ENCODE measurements at regions not wholly inside any gene's neighbourhood (a gene's known extent, or its start where the extent isn't known, plus 50 kb on each side); places are given as distances from the start of the nearest gene placed in this dataset.

DNA sequence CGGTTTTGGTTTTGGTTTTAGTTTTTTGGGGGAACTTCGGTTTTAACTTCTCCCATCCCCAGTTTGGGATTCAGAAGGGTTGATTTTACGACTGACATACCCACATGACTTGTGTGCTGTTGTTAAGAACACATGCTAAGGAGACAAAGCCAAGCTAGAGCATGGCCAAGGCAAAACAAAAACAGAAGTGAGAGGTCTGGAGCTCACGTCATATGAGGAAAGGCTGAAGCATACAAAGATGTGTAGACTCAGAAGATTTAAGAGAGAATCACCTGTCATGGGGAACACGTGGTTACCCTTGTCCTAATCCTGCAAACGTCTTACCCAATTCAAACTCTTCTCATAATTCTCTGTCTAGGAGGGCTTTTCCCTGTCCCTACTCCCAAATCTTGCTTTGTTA, 465.0 kb downstream of the FAM181B start:
- no peak overlapping the region for H3K56ac ChIP-seq (ENCODE audit: extremely low read depth, insufficient read depth, low read length)
- no peak overlapping the region for H2AK9ac ChIP-seq (replicated peaks; ENCODE audit: low read depth, low read length, poor library complexity)
- H3K9me3 ChIP-seq (ENCODE audit: control insufficient read depth, insufficient read depth, low read length): no peaks in the 10 kb centered on the region
- no peaks in the 10 kb centered on the region for H3K9me1 ChIP-seq (ENCODE audit: insufficient read depth, low read length)
- no peak overlapping the region for H2AFZ ChIP-seq (replicated peaks; ENCODE audit: low read length, poor library complexity)
- no peak for DNase-seq
- no peak overlapping the region for H2BK15ac ChIP-seq (ENCODE audit: low read depth, low read length)
- no peak overlapping the region for H3K4ac ChIP-seq (ENCODE audit: low read depth, low read length)
- ChIA-PET CTCF (no interaction called here), POLR2A (ENCODE audit: unreplicated experiment) (no interaction called here)
- H3K4me2 ChIP-seq (ENCODE audit: low read depth, low read length): no peak overlapping the region
- no peak overlapping the region for H4K91ac ChIP-seq (ENCODE audit: insufficient read depth, low read depth, low read length)
- H3K27me3 ChIP-seq (ENCODE audit: control insufficient read depth, insufficient read depth, low read length): no peaks in the 10 kb centered on the region
- H3K79me1 ChIP-seq (ENCODE audit: low read depth in 1 of 2, low read length in 2 of 2): no peaks in the 10 kb centered on the region
- in situ Hi-C loops (cut with MboI; ENCODE audit: low sequenced_read_pairs): no loop called here
- no peak overlapping the region for H3K27ac ChIP-seq (ENCODE audit: insufficient read depth, low read length)
- no CpG with 5 or more reads among the region's 6 CpGs for WGBS, 2 experiments (ENCODE audit: extremely low coverage in 2 of 2, insufficient read length in 1 of 2)
- H2BK5ac ChIP-seq (ENCODE audit: low read depth, low read length, poor library complexity, severe bottlenecking): no peak overlapping the region
- H3K9ac ChIP-seq (ENCODE audit: low read depth, low read length): no peak overlapping the region
- no peak overlapping the region for H2AK5ac ChIP-seq (ENCODE audit: low read depth, low read length)
- H4K8ac ChIP-seq (ENCODE audit: low read depth in 2 of 2, low read length in 2 of 2): no peak overlapping the region
- H3K14ac ChIP-seq (replicated peaks; ENCODE audit: low read depth, low read length): no peak overlapping the region
- H3K4me3 ChIP-seq (ENCODE audit: insufficient read depth, low read depth, low read length): no peak overlapping the region
- no peak overlapping the region for H4K5ac ChIP-seq (ENCODE audit: low read depth, low read length)
- intact Hi-C loops (cut with micrococcal nuclease): no loop called here
- dilution Hi-C loops (cut with HindIII; ENCODE audit: low sequenced_read_pairs, unreplicated experiment): no loop called here
- H2BK20ac ChIP-seq (ENCODE audit: low read depth, low read length): no peak overlapping the region
- H3K4me1 ChIP-seq (ENCODE audit: control insufficient read depth, insufficient read depth, low read length): no peaks in the 10 kb centered on the region
- no peaks in the 10 kb centered on the region for H4K20me1 ChIP-seq (ENCODE audit: insufficient read depth, low read length)
- H3K18ac ChIP-seq (ENCODE audit: low read depth, low read length): no peak overlapping the region
- no TSS peak for BruUV-seq (replicated peaks)
- no peaks in the 10 kb centered on the region for H3K36me3 ChIP-seq (ENCODE audit: control insufficient read depth, insufficient read depth, low read length)
- ATAC-seq (ENCODE audit: low read depth): no peak
- H2BK120ac ChIP-seq (ENCODE audit: low read depth, low read length): no peak overlapping the region
- no peak for TF ChIP-seq NFE2L2 (IDR thresholded peaks at IDR 0.05; ENCODE audit: low read depth, low read length)
- TF ChIP-seq POLR2A (IDR thresholded peaks at IDR 0.05; ENCODE audit: low read depth, low read length): no peak
- no peak for TF ChIP-seq SMC3 (IDR thresholded peaks at IDR 0.05; ENCODE audit: low read depth, low read length)
- no peak for TF ChIP-seq CEBPB (IDR thresholded peaks at IDR 0.05; ENCODE audit: low read depth, low read length)
- no peak for TF ChIP-seq MXI1 (IDR thresholded peaks at IDR 0.05; ENCODE audit: borderline replicate concordance, low read depth, low read length)
- no peak for TF ChIP-seq RCOR1 (IDR thresholded peaks at IDR 0.05; ENCODE audit: insufficient replicate concordance, low read length)
- no peak for TF ChIP-seq FOS (IDR thresholded peaks at IDR 0.05; ENCODE audit: low read depth, low read length)
- no peak for TF ChIP-seq MAFK (IDR thresholded peaks at IDR 0.05; ENCODE audit: low read depth, low read length)
- TF ChIP-seq, protein P1, sequence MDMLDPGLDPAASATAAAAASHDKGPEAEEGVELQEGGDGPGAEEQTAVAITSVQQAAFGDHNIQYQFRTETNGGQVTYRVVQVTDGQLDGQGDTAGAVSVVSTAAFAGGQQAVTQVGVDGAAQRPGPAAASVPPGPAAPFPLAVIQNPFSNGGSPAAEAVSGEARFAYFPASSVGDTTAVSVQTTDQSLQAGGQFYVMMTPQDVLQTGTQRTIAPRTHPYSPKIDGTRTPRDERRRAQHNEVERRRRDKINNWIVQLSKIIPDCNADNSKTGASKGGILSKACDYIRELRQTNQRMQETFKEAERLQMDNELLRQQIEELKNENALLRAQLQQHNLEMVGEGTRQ (IDR thresholded peaks at IDR 0.05; ENCODE audit: low read depth, low read length): no peak
- TF ChIP-seq RAD21 (IDR thresholded peaks at IDR 0.05; ENCODE audit: low read length): no peak
- TF ChIP-seq, protein P2, sequence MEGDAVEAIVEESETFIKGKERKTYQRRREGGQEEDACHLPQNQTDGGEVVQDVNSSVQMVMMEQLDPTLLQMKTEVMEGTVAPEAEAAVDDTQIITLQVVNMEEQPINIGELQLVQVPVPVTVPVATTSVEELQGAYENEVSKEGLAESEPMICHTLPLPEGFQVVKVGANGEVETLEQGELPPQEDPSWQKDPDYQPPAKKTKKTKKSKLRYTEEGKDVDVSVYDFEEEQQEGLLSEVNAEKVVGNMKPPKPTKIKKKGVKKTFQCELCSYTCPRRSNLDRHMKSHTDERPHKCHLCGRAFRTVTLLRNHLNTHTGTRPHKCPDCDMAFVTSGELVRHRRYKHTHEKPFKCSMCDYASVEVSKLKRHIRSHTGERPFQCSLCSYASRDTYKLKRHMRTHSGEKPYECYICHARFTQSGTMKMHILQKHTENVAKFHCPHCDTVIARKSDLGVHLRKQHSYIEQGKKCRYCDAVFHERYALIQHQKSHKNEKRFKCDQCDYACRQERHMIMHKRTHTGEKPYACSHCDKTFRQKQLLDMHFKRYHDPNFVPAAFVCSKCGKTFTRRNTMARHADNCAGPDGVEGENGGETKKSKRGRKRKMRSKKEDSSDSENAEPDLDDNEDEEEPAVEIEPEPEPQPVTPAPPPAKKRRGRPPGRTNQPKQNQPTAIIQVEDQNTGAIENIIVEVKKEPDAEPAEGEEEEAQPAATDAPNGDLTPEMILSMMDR (conservative IDR thresholded peaks at IDR 0.05; ENCODE audit: low read depth, low read length): no peak
- no peak for TF ChIP-seq RFX5 (IDR thresholded peaks at IDR 0.05; ENCODE audit: low read depth, low read length)
- TF ChIP-seq MAZ (IDR thresholded peaks at IDR 0.05; ENCODE audit: borderline replicate concordance, low read depth, low read length): no peak
- no peak for TF ChIP-seq CHD1 (IDR thresholded peaks at IDR 0.05; ENCODE audit: low read depth, low read length)
- TF ChIP-seq, protein P3, sequence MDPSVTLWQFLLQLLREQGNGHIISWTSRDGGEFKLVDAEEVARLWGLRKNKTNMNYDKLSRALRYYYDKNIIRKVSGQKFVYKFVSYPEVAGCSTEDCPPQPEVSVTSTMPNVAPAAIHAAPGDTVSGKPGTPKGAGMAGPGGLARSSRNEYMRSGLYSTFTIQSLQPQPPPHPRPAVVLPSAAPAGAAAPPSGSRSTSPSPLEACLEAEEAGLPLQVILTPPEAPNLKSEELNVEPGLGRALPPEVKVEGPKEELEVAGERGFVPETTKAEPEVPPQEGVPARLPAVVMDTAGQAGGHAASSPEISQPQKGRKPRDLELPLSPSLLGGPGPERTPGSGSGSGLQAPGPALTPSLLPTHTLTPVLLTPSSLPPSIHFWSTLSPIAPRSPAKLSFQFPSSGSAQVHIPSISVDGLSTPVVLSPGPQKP (IDR thresholded peaks at IDR 0.05; ENCODE audit: borderline replicate concordance, low read depth, low read length): no peak
- TF ChIP-seq BHLHE40 (IDR thresholded peaks at IDR 0.05; ENCODE audit: low read depth, low read length): no peak
- no peak overlapping the region for H3K23ac ChIP-seq (ENCODE audit: low read depth, low read length)
